Mesenchymal stem cell (in vitro differentiated cells and primary cell): ENCODE measurements at regions not wholly inside any gene's neighbourhood (a gene's known extent, or its start where the extent isn't known, plus 50 kb on each side); places are given as distances from the start of the nearest gene placed in this dataset.
"Not testable (repeated sequence)": the region's sequence is repeated elsewhere in the genome, so short reads cannot be mapped to it uniquely, and the experiment has no call there.

Experiments used
- DNase-seq: peaks from one replicate; pipeline ENCODE4 v3.0.0-alpha.2; 2013
- H2AFZ ChIP-seq: one replicate; pipeline ENCODE4 v1.6.1; 2013; ENCODE audit warnings: low read depth, mild to moderate bottlenecking, control low read depth, inconsistent platforms, low read length, moderate library complexity
- H2AK5ac ChIP-seq: 2 replicates; pipeline ENCODE4 v1.6.1; 2013; ENCODE audit warnings: low read length, moderate library complexity, mild to moderate bottlenecking, inconsistent platforms; ENCODE audit not compliant: severe bottlenecking
- H2BK120ac ChIP-seq: one replicate; pipeline ENCODE4 v1.6.1; 2013; ENCODE audit warnings: low read depth, mild to moderate bottlenecking, inconsistent platforms, low read length, moderate library complexity
- H2BK12ac ChIP-seq, 2 experiments: one replicate each; pipeline ENCODE4 v1.6.1; 2013; ENCODE audit warnings: inconsistent platforms in 2 of 2, low read length in 2 of 2, mild to moderate bottlenecking in 2 of 2, moderate library complexity in 2 of 2, control low read depth in 1 of 2
- H2BK15ac ChIP-seq: one replicate; pipeline ENCODE4 v1.6.1; 2013; ENCODE audit warnings: mild to moderate bottlenecking, low read depth, inconsistent platforms; ENCODE audit not compliant: poor library complexity, severe bottlenecking
- H2BK5ac ChIP-seq: 2 replicates; pipeline ENCODE4 v1.6.1; 2013; ENCODE audit warnings: low read depth, mild to moderate bottlenecking, low read length, control low read depth, inconsistent platforms; ENCODE audit not compliant: poor library complexity, severe bottlenecking
- H3K14ac ChIP-seq, 2 experiments: one replicate each; pipeline ENCODE4 v1.6.1; 2013; ENCODE audit warnings: inconsistent platforms in 2 of 2, low read length in 2 of 2, control low read depth in 1 of 2, mild to moderate bottlenecking in 1 of 2, moderate library complexity in 1 of 2
- H3K18ac ChIP-seq, 2 experiments: one replicate each; pipeline ENCODE4 v1.6.1; 2013; ENCODE audit warnings: inconsistent platforms in 2 of 2, low read length in 2 of 2, control low read depth in 1 of 2, low read depth in 1 of 2, mild to moderate bottlenecking in 1 of 2
- H3K23ac ChIP-seq, 2 experiments: one replicate each; pipeline ENCODE4 v1.6.1; 2013; ENCODE audit warnings: inconsistent platforms in 2 of 2, low read length in 2 of 2, mild to moderate bottlenecking in 2 of 2, moderate library complexity in 2 of 2, control low read depth in 1 of 2
- H3K27ac ChIP-seq: 2 replicates; pipeline ENCODE4 v1.5.1; 2013; ENCODE audit warnings: mild to moderate bottlenecking, moderate library complexity, low read length, control low read depth, inconsistent platforms; ENCODE audit not compliant: poor library complexity, severe bottlenecking
- H3K27me3 ChIP-seq, 2 experiments: 2 replicates each; pipeline versions ENCODE4 v1.6.1 to v1.7.0; 2013; ENCODE audit warnings: low read length in 2 of 2, mild to moderate bottlenecking in 2 of 2, moderate library complexity in 2 of 2, control low read depth in 1 of 2, inconsistent platforms in 1 of 2; ENCODE audit not compliant: control insufficient read depth in 1 of 2, insufficient read depth in 1 of 2
- H3K36me3 ChIP-seq, 2 experiments: 2 replicates each; pipeline versions ENCODE4 v1.6.1 to v1.7.0; 2013; ENCODE audit warnings: low read length in 2 of 2, control low read depth in 1 of 2, inconsistent platforms in 1 of 2, low read depth in 1 of 2, mild to moderate bottlenecking in 1 of 2; ENCODE audit not compliant: insufficient read depth in 2 of 2, control insufficient read depth in 1 of 2
- H3K4ac ChIP-seq, 2 experiments: one replicate each; pipeline ENCODE4 v1.6.1; 2013; ENCODE audit warnings: inconsistent platforms in 2 of 2, low read length in 2 of 2, mild to moderate bottlenecking in 2 of 2, moderate library complexity in 2 of 2, control low read depth in 1 of 2, low read depth in 1 of 2
- H3K4me1 ChIP-seq: 2 replicates; pipeline ENCODE4 v1.6.1; 2013; ENCODE audit warnings: low read depth, low read length, control low read depth; ENCODE audit not compliant: control insufficient read depth, insufficient read depth
- H3K4me2 ChIP-seq: 2 replicates; pipeline ENCODE4 v1.6.1; 2013; ENCODE audit warnings: low read length, mild to moderate bottlenecking, inconsistent platforms; ENCODE audit not compliant: poor library complexity, severe bottlenecking
- H3K4me3 ChIP-seq, 2 experiments: 2 replicates each; pipeline versions ENCODE4 v1.5.1 to v1.7.0; 2013; ENCODE audit warnings: low read length in 2 of 2, mild to moderate bottlenecking in 2 of 2, control low read depth in 1 of 2, low read depth in 1 of 2; ENCODE audit not compliant: insufficient read depth in 1 of 2
- H3K79me1 ChIP-seq: replicated peaks from 2 replicates; pipeline ENCODE4 v1.6.1; 2013; ENCODE audit warnings: mild to moderate bottlenecking, control low read depth, low read length, inconsistent platforms; ENCODE audit not compliant: poor library complexity, severe bottlenecking
- H3K9ac ChIP-seq: 2 replicates; pipeline ENCODE4 v1.7.0; 2013; ENCODE audit warnings: mild to moderate bottlenecking, low read length, moderate library complexity
- H3K9me3 ChIP-seq: 2 replicates; pipeline ENCODE4 v1.7.0; 2013; ENCODE audit warnings: mild to moderate bottlenecking, low read length; ENCODE audit not compliant: control insufficient read depth
- H4K8ac ChIP-seq: one replicate; pipeline ENCODE4 v1.6.1; 2013; ENCODE audit warnings: inconsistent platforms, mild to moderate bottlenecking, low read length, moderate library complexity
- H4K91ac ChIP-seq: one replicate; pipeline ENCODE4 v1.6.1; 2013; ENCODE audit warnings: mild to moderate bottlenecking, low read length, inconsistent platforms
- WGBS: methylation state at CpG from one replicate; pipeline ENCODE4 v1.1.7; 2013; ENCODE audit warnings: mixed read lengths; 5-methylcytosine and 5-hydroxymethylcytosine counted together

DNA sequence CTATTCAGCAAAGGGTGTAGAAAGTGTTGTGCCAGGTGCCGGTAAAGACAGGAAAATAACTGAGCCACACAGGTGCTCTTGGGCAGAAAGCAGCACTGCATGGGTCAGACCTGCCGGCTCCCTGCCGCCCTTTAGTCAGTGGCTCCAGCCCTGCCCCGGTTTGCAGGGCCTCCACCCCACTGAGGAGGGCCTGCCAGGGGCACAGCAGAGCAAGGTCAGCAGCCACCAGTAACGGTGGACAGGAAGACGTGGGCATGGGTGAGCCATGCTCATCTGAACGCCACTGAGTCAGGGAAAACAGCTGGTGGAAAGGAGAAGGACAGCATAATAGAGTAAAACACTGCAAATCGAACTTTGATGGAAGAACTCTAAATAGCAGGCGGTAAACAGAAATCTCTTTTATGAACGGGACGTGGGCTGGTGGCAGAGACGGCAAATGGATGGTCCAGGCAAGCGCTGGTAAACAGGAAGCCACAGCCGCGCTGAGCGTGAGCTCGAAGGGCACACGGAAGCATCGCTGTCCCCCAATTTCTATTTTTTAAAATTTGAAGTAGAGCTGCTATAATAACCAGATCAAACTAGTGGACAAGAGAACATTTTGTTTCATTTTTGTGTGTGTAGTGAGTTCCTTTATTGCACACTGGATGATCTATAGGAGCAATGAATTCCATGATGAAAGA is 141.8 kb upstream of the ALKAL2 start:
- no peak overlapping the region for H2BK120ac ChIP-seq
- no peaks in the 10 kb centered on the region for H3K27me3 ChIP-seq
- no peak overlapping the region for H3K4ac ChIP-seq
- no peaks in the 10 kb centered on the region for H3K9me3 ChIP-seq
- no peak overlapping the region for H3K27ac ChIP-seq
- H2AFZ ChIP-seq, result no peak overlapping the region
- no peak overlapping the region for H2AK5ac ChIP-seq
- H3K4me1 ChIP-seq, result peaks cover 9% of the 10 kb centered on the region
- H3K18ac ChIP-seq, result no peak overlapping the region
- H2BK5ac ChIP-seq, result no peak overlapping the region
- no peak overlapping the region for H3K23ac ChIP-seq
- H2BK15ac ChIP-seq, result no peak overlapping the region
- H3K9ac ChIP-seq, result no peak overlapping the region
- 92% methylated on average over 19 of the region's 19 CpGs for WGBS
- no peak overlapping the region for H3K14ac ChIP-seq
- no peak overlapping the region for H3K4me2 ChIP-seq
- H3K4me3 ChIP-seq, result no peak overlapping the region
- no peak overlapping the region for H2BK12ac ChIP-seq
- H4K91ac ChIP-seq, result no peak overlapping the region
- H3K79me1 ChIP-seq, result no peaks in the 10 kb centered on the region
- H4K8ac ChIP-seq, result no peak overlapping the region
- no peaks in the 10 kb centered on the region for H3K36me3 ChIP-seq
- DNase-seq, result no peak

GRCh38 chr2:429142-429541 is 141.3 kb upstream of the ALKAL2 start:
- no peak overlapping the region for H2AFZ ChIP-seq
- peaks cover 12% of the 10 kb centered on the region for H3K4me1 ChIP-seq
- H3K23ac ChIP-seq, result no peak overlapping the region
- H3K18ac ChIP-seq, result no peak overlapping the region
- H2BK120ac ChIP-seq, result no peak overlapping the region
- H2BK15ac ChIP-seq, result no peak overlapping the region
- H2BK5ac ChIP-seq, result no peak overlapping the region
- H3K9me3 ChIP-seq, result no peaks in the 10 kb centered on the region
- H3K4me2 ChIP-seq, result no peak overlapping the region
- no peak overlapping the region for H2AK5ac ChIP-seq
- no peaks in the 10 kb centered on the region for H3K36me3 ChIP-seq
- H3K79me1 ChIP-seq, result no peaks in the 10 kb centered on the region
- no peak overlapping the region for H4K91ac ChIP-seq
- H3K27ac ChIP-seq, result no peak overlapping the region
- H3K9ac ChIP-seq, result no peak overlapping the region
- H3K4me3 ChIP-seq, result no peak overlapping the region
- H3K4ac ChIP-seq, result no peak overlapping the region
- no peaks in the 10 kb centered on the region for H3K27me3 ChIP-seq
- 86% methylated on average over 6 of the region's 7 CpGs for WGBS
- H2BK12ac ChIP-seq, result no peak overlapping the region
- H4K8ac ChIP-seq, result no peak overlapping the region
- no peak overlapping the region for H3K14ac ChIP-seq
- DNase-seq, result no peak

DNA sequence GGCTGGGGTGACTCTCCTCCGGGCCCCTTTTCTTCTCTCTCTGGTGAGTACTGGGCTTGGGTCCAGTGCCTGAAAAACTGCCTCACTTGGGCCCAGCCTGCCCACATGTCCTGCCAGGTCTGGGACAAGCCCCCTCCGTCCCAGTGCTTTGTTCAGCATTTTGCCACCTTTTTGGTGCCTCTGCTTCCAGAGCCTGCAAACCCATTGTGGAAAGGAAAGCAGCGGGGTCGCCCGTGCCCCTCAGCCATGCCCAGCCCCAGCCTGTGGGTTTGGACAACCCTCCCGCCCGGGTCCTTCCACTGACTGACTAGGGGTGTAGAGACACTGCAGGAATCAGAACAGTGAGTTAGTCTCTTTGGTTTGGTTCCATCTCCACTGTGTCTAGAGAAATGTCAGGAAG is 140.7 kb upstream of the ALKAL2 start:
- Histone ChIP-seq H3K9me3 (no peaks in the 10 kb centered on the region), H2BK15ac (no peak overlapping the region), H3K27ac (no peak overlapping the region), H2AK5ac (no peak overlapping the region), H3K4ac (no peak overlapping the region), H4K91ac (no peak overlapping the region), H2AFZ (no peak overlapping the region), H2BK12ac (no peak overlapping the region), H3K14ac (no peak overlapping the region), H3K4me2 (no peak overlapping the region), H4K8ac (no peak overlapping the region), H3K9ac (no peak overlapping the region), H3K23ac (no peak overlapping the region), H2BK5ac (no peak overlapping the region), H2BK120ac (no peak overlapping the region), H3K79me1 (no peaks in the 10 kb centered on the region), H3K27me3 (no peaks in the 10 kb centered on the region), H3K36me3 (no peaks in the 10 kb centered on the region), H3K18ac (no peak overlapping the region), H3K4me3 (no peak overlapping the region), H3K4me1 (peaks cover 14% of the 10 kb centered on the region)
- DNase-seq, result no peak
- 81% methylated on average over 7 of the region's 7 CpGs for WGBS

- H3K36me3 ChIP-seq, H3K79me1 ChIP-seq, H3K18ac ChIP-seq, H3K4me3 ChIP-seq, H2BK15ac ChIP-seq, H3K9me3 ChIP-seq, H2AFZ ChIP-seq, H4K8ac ChIP-seq, H3K9ac ChIP-seq, H3K23ac ChIP-seq, H2BK5ac ChIP-seq, H2BK12ac ChIP-seq, DNase-seq, H4K91ac ChIP-seq, H3K14ac ChIP-seq, H3K4ac ChIP-seq, H3K4me2 ChIP-seq, H2AK5ac ChIP-seq, H3K27ac ChIP-seq, H2BK120ac ChIP-seq, H3K27me3 ChIP-seq: not testable (repeated sequence)
- peaks cover 16% of the 10 kb centered on the region for H3K4me1 ChIP-seq
- no CpG with 5 or more reads among the region's 47 CpGs for WGBS
Measured at GRCh38 chr2:426696-427095, 138.8 kb upstream of the ALKAL2 start.
